Kidney tubule cell (primary cell): ENCODE measurements at regions not wholly inside any gene's neighbourhood (a gene's known extent, or its start where the extent isn't known, plus 50 kb on each side); places are given as distances from the start of the nearest gene placed in this dataset.
"Not testable (repeated sequence)": the region's sequence is repeated elsewhere in the genome, so short reads cannot be mapped to it uniquely, and the experiment has no call there.

Source experiments
- DNase-seq: peaks from one replicate; pipeline ENCODE4 v3.0.0-alpha.2; 2018; ENCODE audit warnings: low spot score

DNA sequence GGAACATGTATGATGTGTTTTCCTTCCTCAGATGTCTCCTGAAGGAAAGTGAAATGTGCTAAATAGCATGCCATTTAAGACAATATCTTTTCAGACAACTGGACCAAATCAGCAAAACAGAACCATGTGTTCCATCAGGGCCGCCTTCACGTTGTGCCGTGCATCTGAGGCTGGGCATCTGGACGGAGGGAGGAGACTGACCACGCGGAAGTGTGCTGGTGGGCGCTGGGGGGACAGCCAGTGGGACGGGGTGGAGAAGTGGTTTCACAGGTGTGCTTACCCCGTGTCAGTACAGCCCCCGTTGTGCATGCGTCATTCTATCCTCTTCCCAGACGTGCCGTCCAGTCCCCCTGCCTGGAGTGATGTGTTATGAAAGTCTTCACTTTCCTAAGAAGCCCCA is 342.1 kb upstream of the FAT1 start:
- DNase-seq = no peak

GRCh38 chr4:187069398-187069797 is 345.7 kb upstream of the FAT1 start:
- no peak for DNase-seq

- DNase-seq = peak; percentile 23
Measured at GRCh38 chr4:187070158-187070557, 346.5 kb upstream of the FAT1 start.

DNA sequence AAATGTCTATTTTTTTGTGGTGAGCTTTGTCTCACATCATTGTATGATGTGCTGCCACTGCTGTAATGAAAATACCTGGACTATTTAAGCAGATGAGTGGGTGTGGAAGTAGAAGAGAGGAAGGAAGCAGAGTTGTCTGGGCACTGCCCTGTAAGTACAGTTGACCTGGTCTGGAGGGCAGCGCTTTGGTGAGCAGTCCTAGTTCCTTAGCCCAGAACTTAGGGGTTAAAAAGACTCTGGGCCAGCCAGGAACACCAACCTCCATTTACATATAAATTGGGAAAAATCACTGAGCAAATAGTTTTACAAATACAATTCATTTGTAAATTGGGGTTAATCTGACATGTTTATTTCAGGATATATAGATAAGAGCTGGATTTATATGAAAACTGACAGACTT is 347.1 kb upstream of the FAT1 start:
- no peak for DNase-seq

DNA sequence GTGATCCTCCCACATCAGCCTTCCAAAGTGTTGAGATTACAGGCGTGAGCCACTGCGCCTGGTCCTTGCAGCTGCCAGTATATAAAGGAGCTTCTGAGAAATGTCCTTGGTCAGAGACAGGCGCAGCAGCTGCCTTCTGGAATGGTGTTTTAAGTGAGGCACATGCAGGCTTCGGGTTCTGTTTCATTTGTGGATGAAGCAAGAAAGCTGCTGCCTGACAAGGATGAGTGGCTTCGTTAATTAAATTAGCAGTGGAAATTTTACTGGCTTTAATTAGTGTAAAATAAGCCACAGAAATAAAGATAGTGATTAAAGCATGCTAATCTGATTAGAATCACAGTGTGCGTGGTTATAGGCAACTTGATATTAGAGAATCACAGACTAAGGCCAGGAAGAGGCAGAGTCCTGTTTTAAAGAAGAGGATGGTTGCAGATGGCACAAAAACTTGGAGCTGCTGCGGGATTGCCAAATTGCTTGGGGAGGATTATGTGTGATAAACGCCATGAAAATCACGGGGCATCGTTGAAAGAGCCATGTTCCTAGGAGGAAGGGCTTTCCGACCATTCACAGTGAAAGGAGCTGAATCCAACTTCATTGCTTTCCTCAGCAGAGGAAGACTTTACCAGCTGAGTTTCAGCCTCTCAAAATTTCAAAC is 348.4 kb upstream of the FAT1 start:
- DNase-seq = no peak

DNA sequence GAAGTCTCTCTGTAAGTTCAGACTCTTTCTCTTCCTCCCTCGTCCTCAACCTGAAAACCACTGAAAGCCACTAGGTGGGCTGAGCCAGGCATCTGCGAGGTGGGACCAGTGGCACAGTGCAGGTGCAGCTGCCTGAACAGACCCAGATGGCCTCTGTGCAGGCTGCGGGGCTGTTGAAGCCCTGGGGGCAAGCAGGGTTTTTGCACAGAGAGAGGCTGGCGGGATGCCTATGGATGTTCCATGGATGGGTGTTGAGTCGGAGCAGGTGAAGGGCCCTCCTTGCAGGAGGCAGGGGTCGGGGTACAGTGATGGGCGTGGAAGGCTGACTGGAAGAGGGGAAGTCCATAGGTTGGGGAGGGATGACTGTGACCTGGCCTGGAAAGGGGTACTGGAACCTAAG is 350.2 kb upstream of the FAT1 start:
- DNase-seq = no peak

- no peak for DNase-seq
Measured at GRCh38 chr4:187075514-187075913, 351.9 kb upstream of the FAT1 start.

GRCh38 chr4:187077744-187078401 is 354.2 kb upstream of the FAT1 start:
- DNase-seq = no peak

GRCh38 chr4:187084701-187085100 is 361.0 kb upstream of the FAT1 start:
- DNase-seq = no peak

GRCh38 chr4:187085339-187085738 is 361.7 kb upstream of the FAT1 start:
- no peak for DNase-seq

DNA sequence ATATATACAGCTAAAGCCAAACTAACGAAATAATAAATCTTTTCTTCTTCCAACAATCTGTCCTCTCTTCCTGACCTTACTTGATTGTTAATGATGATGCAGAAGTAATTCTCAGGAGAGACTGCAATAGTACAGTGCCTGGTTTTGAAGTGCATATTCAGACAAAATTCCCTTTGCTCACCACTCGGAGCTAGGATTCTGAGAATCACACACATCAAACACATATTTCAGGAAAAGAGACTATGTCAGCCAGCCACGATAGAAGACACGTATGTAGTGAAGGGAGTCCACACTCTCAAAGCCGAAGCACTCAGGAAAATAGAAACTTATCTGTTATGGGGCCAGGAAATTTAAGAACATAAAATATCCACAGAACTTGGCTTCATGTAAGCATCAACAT is 362.5 kb upstream of the FAT1 start:
- DNase-seq = no peak

GRCh38 chr4:187088070-187088799 is 364.6 kb upstream of the FAT1 start:
- DNase-seq = no peak

- DNase-seq = no peak
Measured at GRCh38 chr4:187090401-187090800, 366.7 kb upstream of the FAT1 start.

DNA sequence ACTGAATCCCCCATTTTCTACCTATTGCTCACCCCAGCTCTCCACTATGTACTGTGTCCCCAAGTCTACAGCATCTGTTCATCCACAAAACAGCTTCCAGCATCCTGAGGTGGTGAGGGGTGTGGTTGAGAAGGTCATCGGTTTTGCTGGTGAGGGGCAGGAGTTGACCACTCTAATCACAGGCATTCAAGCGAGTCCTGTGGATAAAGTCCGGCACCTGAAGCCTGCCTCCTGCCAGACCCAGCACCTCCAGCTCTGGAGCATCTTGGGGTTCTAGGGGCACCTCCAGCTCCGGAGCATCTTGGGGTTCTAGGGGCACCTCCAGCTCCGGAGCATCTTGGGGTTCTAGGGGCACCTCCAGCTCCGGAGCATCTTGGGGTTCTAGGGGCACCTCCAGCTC is 367.2 kb upstream of the FAT1 start:
- not testable (repeated sequence) for DNase-seq

DNA sequence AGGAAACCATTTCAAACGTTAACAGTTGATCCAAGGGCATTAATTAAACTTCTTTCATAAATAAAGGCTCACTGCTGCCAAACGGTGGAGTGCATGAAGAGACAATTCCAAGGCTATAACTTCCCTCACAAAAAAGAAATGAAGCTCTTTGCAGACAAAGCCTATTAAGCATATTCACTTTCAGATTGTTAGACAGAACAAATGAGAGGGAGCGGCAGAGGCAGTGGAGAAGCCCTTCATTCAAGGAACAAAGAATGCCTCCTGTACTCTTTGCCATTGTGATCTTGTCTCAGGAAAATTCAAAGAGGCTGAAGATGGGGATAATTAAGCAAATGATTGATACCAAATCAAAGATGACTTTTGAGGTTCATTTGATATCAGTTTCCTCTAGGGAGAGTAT is 370.5 kb upstream of the FAT1 start:
- DNase-seq = no peak

GRCh38 chr4:187098429-187098828 is 374.8 kb upstream of the FAT1 start:
- no peak for DNase-seq

GRCh38 chr4:187103351-187103750 is 379.7 kb upstream of the FAT1 start:
- DNase-seq = peak; percentile 20

- DNase-seq = no peak
Measured at GRCh38 chr4:187108845-187109244, 385.2 kb upstream of the FAT1 start.

- DNase-seq = no peak
Measured at GRCh38 chr4:187109636-187110035, 386.0 kb upstream of the FAT1 start.

DNA sequence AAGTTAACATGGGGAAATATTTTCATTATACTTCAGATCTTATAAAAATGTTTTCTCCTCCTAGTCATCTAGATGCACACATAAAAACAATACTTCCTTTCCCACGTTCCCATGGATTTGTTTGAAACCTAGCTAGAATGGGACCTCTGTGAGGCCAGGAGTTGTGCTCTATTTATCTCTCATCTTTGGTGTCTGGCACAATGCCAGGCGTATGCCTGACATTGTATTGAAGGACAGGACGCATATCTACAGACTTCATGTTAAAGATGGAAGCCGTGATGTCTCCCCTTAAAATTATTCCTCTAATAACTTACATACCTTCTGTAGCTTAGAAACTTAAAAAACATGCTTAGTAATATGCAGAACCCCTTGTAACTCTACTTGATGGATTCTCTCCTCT is 394.5 kb upstream of the FAT1 start:
- no peak for DNase-seq

GRCh38 chr4:187118602-187119120 is 395.0 kb upstream of the FAT1 start:
- no peak for DNase-seq

GRCh38 chr4:187124331-187124730 is 400.7 kb upstream of the FAT1 start:
- DNase-seq = no peak

DNA sequence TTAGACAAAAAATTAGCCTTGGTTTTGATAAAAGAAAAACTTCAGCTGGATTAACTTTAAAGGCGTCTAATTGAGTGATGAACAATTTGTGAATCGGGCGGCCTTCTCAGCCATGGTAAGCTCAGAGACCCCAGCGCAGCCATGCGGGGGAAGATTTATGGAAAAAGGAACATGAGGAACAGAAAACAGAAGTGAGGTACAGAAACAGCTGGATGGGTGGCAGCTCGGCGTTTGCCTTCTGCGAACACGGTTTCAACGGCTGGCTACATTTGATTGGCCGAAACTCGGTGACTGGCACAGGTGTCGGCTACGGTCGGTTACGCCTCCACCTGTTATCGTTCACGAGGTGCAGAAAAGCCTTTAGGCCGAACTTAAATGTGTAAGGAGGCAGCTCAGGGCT is 401.4 kb upstream of the FAT1 start:
- DNase-seq = no peak
